ENCODE measurements at regions not wholly inside any gene's neighbourhood (a gene's known extent, or its start where the extent isn't known, plus 50 kb on each side); places are given as distances from the start of the nearest gene placed in this dataset.

DNA sequence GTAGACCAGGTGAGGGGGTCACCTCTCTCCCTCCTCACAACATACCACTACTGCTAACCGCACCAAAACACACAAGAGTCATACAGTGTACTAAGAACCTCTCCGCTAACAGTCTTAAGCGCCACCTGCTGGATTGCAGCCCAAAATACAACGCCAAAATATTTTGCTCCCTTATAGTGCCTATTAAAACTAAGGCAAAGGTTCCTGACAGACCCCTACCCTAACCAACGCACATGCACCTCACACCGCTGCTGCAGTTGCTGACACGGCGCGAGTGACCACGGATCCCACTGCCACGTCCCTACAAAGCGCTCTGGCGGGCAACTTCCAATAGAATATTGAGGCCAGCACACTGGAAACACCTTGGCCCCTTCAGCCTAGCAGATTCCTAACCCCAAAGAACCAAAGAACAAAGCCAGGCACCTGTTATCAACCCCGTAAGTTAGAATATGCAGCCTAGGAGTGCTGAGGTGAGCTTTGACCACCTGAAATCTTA lies 563.6 kb upstream of the SEMA3D start:
- no peak overlapping the region for H3K4me2 ChIP-seq

DNA sequence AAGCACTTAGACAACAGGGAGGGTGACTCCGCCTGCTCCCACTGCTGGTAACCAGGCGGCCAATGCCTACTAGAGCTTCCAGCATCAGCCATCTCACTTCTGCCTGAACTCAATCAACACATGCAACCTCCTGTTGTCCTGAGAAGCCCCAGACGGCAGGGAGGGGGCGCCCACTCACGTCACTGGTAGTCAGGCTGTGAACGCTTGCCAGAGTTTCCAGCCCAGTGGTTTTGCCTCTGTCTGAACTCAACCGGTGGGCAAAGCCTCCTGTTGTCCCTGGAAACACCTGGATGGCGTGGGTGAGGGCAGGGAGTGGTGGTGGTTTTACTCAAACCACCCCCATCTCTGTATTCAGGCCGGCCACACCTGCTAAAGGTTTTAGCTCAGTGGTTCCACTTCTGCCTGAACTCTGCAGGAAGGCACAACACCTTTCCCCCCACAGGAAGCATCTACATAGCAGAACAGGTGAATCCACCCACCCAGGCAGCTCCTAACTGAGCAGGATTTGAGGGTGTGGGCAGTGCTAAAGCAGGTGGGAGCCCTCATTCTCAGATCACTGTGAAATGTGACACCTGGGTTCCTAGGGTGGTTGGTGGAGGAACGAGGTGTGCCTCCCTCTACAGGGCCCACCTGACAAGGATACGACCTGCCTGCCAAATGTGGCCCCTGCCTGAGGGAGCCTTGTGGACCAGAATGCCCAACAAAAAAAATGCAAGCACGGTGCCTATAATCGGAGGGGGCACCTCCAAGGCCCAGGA lies 563.0 kb upstream of the SEMA3D start:
- H3K36me3 ChIP-seq = no peaks in the 10 kb centered on the region
- H3K4me3 ChIP-seq = no peak overlapping the region
- no peaks in the 10 kb centered on the region for H4K20me1 ChIP-seq
- H3K9ac ChIP-seq = no peak overlapping the region
- H3K27me3 ChIP-seq = no peaks in the 10 kb centered on the region
- H3K4me2 ChIP-seq = no peak overlapping the region
- no peak overlapping the region for H3K27ac ChIP-seq
- no peak for TF ChIP-seq Cebpa-rat (IDR thresholded peaks at IDR 0.05)
- H3K9me3 ChIP-seq = peaks cover 16% of the 10 kb centered on the region
- no peaks in the 10 kb centered on the region for H3K4me1 ChIP-seq

More for the DNA sequence above, 563.6 kb upstream of the SEMA3D start:
- Histone ChIP-seq H4K20me1 (no peaks in the 10 kb centered on the region), H3K4me1 (no peaks in the 10 kb centered on the region), H3K27ac (no peak overlapping the region), H3K9ac (no peak overlapping the region), H3K36me3 (no peaks in the 10 kb centered on the region), H3K9me3 (peaks cover 10% of the 10 kb centered on the region), H3K27me3 (no peaks in the 10 kb centered on the region), H3K4me3 (no peak overlapping the region)
- no peak for TF ChIP-seq Cebpa-rat (IDR thresholded peaks at IDR 0.05)

GRCh38 chr7:85748861-85749260 lies 562.0 kb upstream of the SEMA3D start:
- no peak overlapping the region for H3K27ac ChIP-seq
- no peaks in the 10 kb centered on the region for H3K36me3 ChIP-seq
- H3K4me3 ChIP-seq = no peak overlapping the region
- H3K9me3 ChIP-seq = peaks cover 24% of the 10 kb centered on the region
- H3K27me3 ChIP-seq = no peaks in the 10 kb centered on the region
- H4K20me1 ChIP-seq = no peaks in the 10 kb centered on the region
- no peak for TF ChIP-seq Cebpa-rat (IDR thresholded peaks at IDR 0.05)
- no peaks in the 10 kb centered on the region for H3K4me1 ChIP-seq
- H3K4me2 ChIP-seq = no peak overlapping the region
- H3K9ac ChIP-seq = no peak overlapping the region

GRCh38 chr7:85737426-85737825 lies 550.6 kb upstream of the SEMA3D start:
- Histone ChIP-seq H3K9ac (no peak overlapping the region), H3K9me3 (peaks cover 8% of the 10 kb centered on the region)

DNA sequence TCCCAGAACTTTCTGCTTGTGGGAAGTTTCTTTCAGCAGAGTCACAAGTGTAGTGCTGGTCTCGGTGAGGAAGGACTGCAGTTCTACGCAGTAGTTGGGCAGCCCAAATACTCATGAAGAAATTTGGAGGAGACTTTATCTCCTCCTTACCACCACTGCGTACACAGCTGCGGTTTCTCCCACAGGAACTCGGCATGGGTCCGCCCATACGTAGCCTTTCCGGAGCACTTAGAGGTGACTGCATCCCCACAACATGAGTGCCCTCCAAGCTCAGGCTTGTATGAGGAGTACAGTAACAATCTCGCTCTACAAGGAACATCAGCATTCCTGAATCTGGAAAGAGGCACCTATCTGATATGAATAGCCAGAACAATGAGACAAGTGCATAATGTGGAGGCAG lies 549.2 kb upstream of the SEMA3D start:
- H3K27me3 ChIP-seq = no peaks in the 10 kb centered on the region
- H3K4me1 ChIP-seq = no peaks in the 10 kb centered on the region
- TF ChIP-seq Cebpa-rat (IDR thresholded peaks at IDR 0.05) = no peak
- no peak overlapping the region for H3K9ac ChIP-seq
- no peak overlapping the region for H3K4me3 ChIP-seq
- no peaks in the 10 kb centered on the region for H4K20me1 ChIP-seq
- H3K27ac ChIP-seq = no peak overlapping the region
- H3K36me3 ChIP-seq = no peaks in the 10 kb centered on the region
- H3K4me2 ChIP-seq = no peak overlapping the region
- peaks cover 8% of the 10 kb centered on the region for H3K9me3 ChIP-seq

More at GRCh38 chr7:85737426-85737825, 550.6 kb upstream of the SEMA3D start:
- no peak overlapping the region for H3K4me3 ChIP-seq
- no peaks in the 10 kb centered on the region for H4K20me1 ChIP-seq
- H3K27me3 ChIP-seq = no peaks in the 10 kb centered on the region
- H3K36me3 ChIP-seq = no peaks in the 10 kb centered on the region
- H3K27ac ChIP-seq = no peak overlapping the region
- no peak overlapping the region for H3K4me2 ChIP-seq
- H3K4me1 ChIP-seq = no peaks in the 10 kb centered on the region
- TF ChIP-seq Cebpa-rat (IDR thresholded peaks at IDR 0.05) = no peak

GRCh38 chr7:85734823-85735222 lies 548.0 kb upstream of the SEMA3D start:
- Histone ChIP-seq H4K20me1 (no peaks in the 10 kb centered on the region), H3K9me3 (peaks cover 8% of the 10 kb centered on the region), H3K4me2 (no peak overlapping the region), H3K4me1 (no peaks in the 10 kb centered on the region), H3K27ac (no peak overlapping the region), H3K27me3 (no peaks in the 10 kb centered on the region), H3K9ac (no peak overlapping the region), H3K36me3 (no peaks in the 10 kb centered on the region), H3K4me3 (no peak overlapping the region)
- no peak for TF ChIP-seq Cebpa-rat (IDR thresholded peaks at IDR 0.05)

GRCh38 chr7:85733169-85733915 lies 546.5 kb upstream of the SEMA3D start:
- no peak for TF ChIP-seq Cebpa-rat (IDR thresholded peaks at IDR 0.05)
- no peak overlapping the region for H3K4me3 ChIP-seq
- H3K9ac ChIP-seq = no peak overlapping the region
- H3K36me3 ChIP-seq = no peaks in the 10 kb centered on the region
- no peak overlapping the region for H3K4me2 ChIP-seq
- peaks cover 8% of the 10 kb centered on the region for H3K9me3 ChIP-seq
- H4K20me1 ChIP-seq = no peaks in the 10 kb centered on the region
- no peaks in the 10 kb centered on the region for H3K4me1 ChIP-seq
- H3K27me3 ChIP-seq = no peaks in the 10 kb centered on the region
- H3K27ac ChIP-seq = no peak overlapping the region

DNA sequence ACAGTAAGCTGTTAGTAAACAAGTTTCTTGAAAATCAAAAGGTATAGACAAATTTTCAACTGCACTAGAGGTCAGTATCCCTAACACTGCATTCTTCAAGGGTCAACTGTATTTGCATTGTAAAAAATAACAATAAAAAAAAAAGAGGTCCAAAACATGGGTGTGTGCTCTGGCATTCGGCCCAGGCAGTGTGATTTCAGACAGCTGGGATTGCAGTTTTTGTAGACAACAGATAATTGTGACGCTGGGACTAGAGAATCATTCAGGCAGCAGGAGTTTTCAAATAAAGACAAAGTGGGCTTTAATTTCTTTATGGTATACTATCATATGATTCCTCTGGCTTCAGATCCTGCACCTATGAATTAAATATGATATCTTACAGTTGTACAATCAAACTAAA lies 543.2 kb upstream of the SEMA3D start:
- no peak for TF ChIP-seq Cebpa-rat (IDR thresholded peaks at IDR 0.05)
- Histone ChIP-seq H3K4me2 (no peak overlapping the region), H3K9ac (no peak overlapping the region), H3K4me3 (no peak overlapping the region), H3K9me3 (no peaks in the 10 kb centered on the region), H3K4me1 (no peaks in the 10 kb centered on the region), H3K27me3 (no peaks in the 10 kb centered on the region), H4K20me1 (no peaks in the 10 kb centered on the region), H3K27ac (no peak overlapping the region), H3K36me3 (no peaks in the 10 kb centered on the region)

DNA sequence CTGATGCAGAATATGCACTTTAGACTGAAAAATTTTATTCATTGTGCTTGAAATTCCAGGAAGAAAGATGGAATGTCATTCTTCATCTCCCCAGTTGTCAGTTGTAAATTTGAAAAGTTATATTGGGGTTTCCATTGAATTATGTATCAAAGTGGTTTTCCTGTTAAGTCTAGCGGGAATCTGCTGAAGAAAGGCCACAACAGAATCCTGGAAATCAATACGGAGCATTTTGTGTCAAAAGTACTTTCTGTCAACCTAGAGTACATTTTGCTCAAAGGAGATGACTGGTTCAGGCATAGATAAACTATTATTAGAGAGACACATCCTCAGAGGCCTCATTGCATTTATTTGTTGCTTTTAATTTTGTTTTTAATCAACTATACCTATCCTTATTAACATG lies 538.2 kb upstream of the SEMA3D start:
- no peak overlapping the region for H3K4me2 ChIP-seq
- no peak overlapping the region for H3K27ac ChIP-seq
- H3K9me3 ChIP-seq = no peaks in the 10 kb centered on the region
- no peaks in the 10 kb centered on the region for H4K20me1 ChIP-seq
- H3K27me3 ChIP-seq = no peaks in the 10 kb centered on the region
- H3K4me1 ChIP-seq = no peaks in the 10 kb centered on the region
- no peak overlapping the region for H3K9ac ChIP-seq
- TF ChIP-seq Cebpa-rat (IDR thresholded peaks at IDR 0.05) = no peak
- H3K4me3 ChIP-seq = no peak overlapping the region
- no peaks in the 10 kb centered on the region for H3K36me3 ChIP-seq

Measured in BLaER1 (cell line).